ENCODE measurements at regions not wholly inside any gene's neighbourhood (a gene's known extent, or its start where the extent isn't known, plus 50 kb on each side); places are given as distances from the start of the nearest gene placed in this dataset.

- H3K4me1 ChIP-seq: peaks cover 3% of the 10 kb centered on the region
- no peak overlapping the region for H3K27ac ChIP-seq
- 45% methylated on average over 8 of the region's 8 CpGs for WGBS
- no peaks in the 10 kb centered on the region for H3K27me3 ChIP-seq
- no peaks in the 10 kb centered on the region for H3K36me3 ChIP-seq
- TF ChIP-seq EP300 (IDR thresholded peaks at IDR 0.05): no peak
- TF ChIP-seq CTCF (IDR thresholded peaks at IDR 0.05): no peak
- TF ChIP-seq POLR2A (IDR thresholded peaks at IDR 0.05): no peak
- TF ChIP-seq POLR2AphosphoS5 (IDR thresholded peaks at IDR 0.05): no peak
- H3K4me3 ChIP-seq: no peak overlapping the region
- no peaks in the 10 kb centered on the region for H3K9me3 ChIP-seq
- DNase-seq (ENCODE audit: low spot score in 2 of 2): no peak
Measured at GRCh38 chr18:22872900-22873537, 60.1 kb upstream of the RBBP8 start.

- DNase-seq (ENCODE audit: low spot score in 2 of 2): no peak
- WGBS: 87% methylated on average over 3 of the region's 3 CpGs
Measured at GRCh38 chr18:22879293-22879692, 53.8 kb upstream of the RBBP8 start.

GRCh38 chr18:22882084-22882483 lies 51.0 kb upstream of the RBBP8 start:
- Histone ChIP-seq H3K27me3 (no peaks in the 10 kb centered on the region), H3K4me1 (no peaks in the 10 kb centered on the region), H3K9me3 (no peaks in the 10 kb centered on the region), H3K4me3 (no peak overlapping the region), H3K36me3 (no peaks in the 10 kb centered on the region), H3K27ac (no peak overlapping the region)
- TF ChIP-seq POLR2AphosphoS5 (IDR thresholded peaks at IDR 0.05): no peak
- no peak for TF ChIP-seq CTCF (IDR thresholded peaks at IDR 0.05)
- no peak for TF ChIP-seq POLR2A (IDR thresholded peaks at IDR 0.05)
- no peak for TF ChIP-seq EP300 (IDR thresholded peaks at IDR 0.05)
- no peak for DNase-seq (ENCODE audit: low spot score in 2 of 2)

More at GRCh38 chr18:22879293-22879692, 53.8 kb upstream of the RBBP8 start:
- no peak for TF ChIP-seq POLR2A (IDR thresholded peaks at IDR 0.05)
- no peak for TF ChIP-seq EP300 (IDR thresholded peaks at IDR 0.05)
- no peak for TF ChIP-seq CTCF (IDR thresholded peaks at IDR 0.05)
- TF ChIP-seq POLR2AphosphoS5 (IDR thresholded peaks at IDR 0.05): no peak
- Histone ChIP-seq H3K4me3 (no peak overlapping the region), H3K4me1 (no peaks in the 10 kb centered on the region), H3K36me3 (no peaks in the 10 kb centered on the region), H3K9me3 (no peaks in the 10 kb centered on the region), H3K27ac (no peak overlapping the region), H3K27me3 (no peaks in the 10 kb centered on the region)

GRCh38 chr18:22883179-22883578 lies 49.9 kb upstream of the RBBP8 start:
- no peaks in the 10 kb centered on the region for H3K36me3 ChIP-seq
- no peak overlapping the region for H3K27ac ChIP-seq
- H3K4me3 ChIP-seq: no peak overlapping the region
- no peaks in the 10 kb centered on the region for H3K4me1 ChIP-seq
- TF ChIP-seq POLR2A (IDR thresholded peaks at IDR 0.05) (no peak), CTCF (IDR thresholded peaks at IDR 0.05) (no peak), POLR2AphosphoS5 (IDR thresholded peaks at IDR 0.05) (no peak), EP300 (IDR thresholded peaks at IDR 0.05) (no peak)
- H3K27me3 ChIP-seq: no peaks in the 10 kb centered on the region
- WGBS: 84% methylated on average over 2 of the region's 2 CpGs
- no peaks in the 10 kb centered on the region for H3K9me3 ChIP-seq
- no peak for DNase-seq (ENCODE audit: low spot score in 2 of 2)

Measured in suprapubic skin (tissue), 4 donors.